ENCODE measurements at regions not wholly inside any gene's neighbourhood (a gene's known extent, or its start where the extent isn't known, plus 50 kb on each side); places are given as distances from the start of the nearest gene placed in this dataset.

GRCh38 chr2:125224830-125225229 is 1199.7 kb downstream of the CNTNAP5 start:
- no peak overlapping the region for H3K56ac ChIP-seq (ENCODE audit: extremely low read depth, insufficient read depth, low read length)
- no peaks in the 10 kb centered on the region for H3K36me3 ChIP-seq (ENCODE audit: control insufficient read depth, insufficient read depth, low read length)
- intact Hi-C loops (cut with micrococcal nuclease): no loop called here
- ChIA-PET POLR2A (ENCODE audit: unreplicated experiment) (no interaction called here), CTCF (no interaction called here)
- no peak overlapping the region for H4K8ac ChIP-seq (ENCODE audit: low read depth in 2 of 2, low read length in 2 of 2)
- H3K4me3 ChIP-seq (ENCODE audit: insufficient read depth, low read depth, low read length): no peak overlapping the region
- no peaks in the 10 kb centered on the region for H3K9me1 ChIP-seq (ENCODE audit: insufficient read depth, low read length)
- H3K27ac ChIP-seq (ENCODE audit: insufficient read depth, low read length): no peak overlapping the region
- in situ Hi-C loops (cut with MboI; ENCODE audit: low sequenced_read_pairs): no loop called here
- H3K4me2 ChIP-seq (ENCODE audit: low read depth, low read length): no peak overlapping the region
- H3K79me1 ChIP-seq (ENCODE audit: low read depth in 1 of 2, low read length in 2 of 2): no peaks in the 10 kb centered on the region
- H4K91ac ChIP-seq (ENCODE audit: insufficient read depth, low read depth, low read length): no peak overlapping the region
- H3K27me3 ChIP-seq (ENCODE audit: control insufficient read depth, insufficient read depth, low read length): no peaks in the 10 kb centered on the region
- no peak overlapping the region for H4K5ac ChIP-seq (ENCODE audit: low read depth, low read length)
- TF ChIP-seq SMC3 (IDR thresholded peaks at IDR 0.05; ENCODE audit: low read depth, low read length) (no peak), RFX5 (IDR thresholded peaks at IDR 0.05; ENCODE audit: low read depth, low read length) (no peak), NFE2L2 (IDR thresholded peaks at IDR 0.05; ENCODE audit: low read depth, low read length) (no peak), USF2 (IDR thresholded peaks at IDR 0.05; ENCODE audit: low read depth, low read length) (no peak), MAZ (IDR thresholded peaks at IDR 0.05; ENCODE audit: borderline replicate concordance, low read depth, low read length) (no peak), MAFK (IDR thresholded peaks at IDR 0.05; ENCODE audit: low read depth, low read length) (no peak), MXI1 (IDR thresholded peaks at IDR 0.05; ENCODE audit: borderline replicate concordance, low read depth, low read length) (no peak), BHLHE40 (IDR thresholded peaks at IDR 0.05; ENCODE audit: low read depth, low read length) (no peak), CEBPB (IDR thresholded peaks at IDR 0.05; ENCODE audit: low read depth, low read length) (no peak), POLR2A (IDR thresholded peaks at IDR 0.05; ENCODE audit: low read depth, low read length) (no peak), RCOR1 (IDR thresholded peaks at IDR 0.05; ENCODE audit: insufficient replicate concordance, low read length) (no peak), FOS (IDR thresholded peaks at IDR 0.05; ENCODE audit: low read depth, low read length) (no peak), ELK1 (IDR thresholded peaks at IDR 0.05; ENCODE audit: borderline replicate concordance, low read depth, low read length) (no peak), CTCF (conservative IDR thresholded peaks at IDR 0.05; ENCODE audit: low read depth, low read length) (no peak)
- H2BK20ac ChIP-seq (ENCODE audit: low read depth, low read length): no peak overlapping the region
- no peak overlapping the region for H3K14ac ChIP-seq (replicated peaks; ENCODE audit: low read depth, low read length)
- no peaks in the 10 kb centered on the region for H4K20me1 ChIP-seq (ENCODE audit: insufficient read depth, low read length)
- H3K4ac ChIP-seq (ENCODE audit: low read depth, low read length): no peak overlapping the region
- WGBS, 2 experiments (ENCODE audit: extremely low coverage in 2 of 2, insufficient read length in 1 of 2): no CpG with 5 or more reads among the region's 3 CpGs
- peaks cover 7% of the 10 kb centered on the region for H3K9me3 ChIP-seq (ENCODE audit: control insufficient read depth, insufficient read depth, low read length)
- dilution Hi-C loops (cut with HindIII; ENCODE audit: low sequenced_read_pairs, unreplicated experiment): no loop called here
- no peak overlapping the region for H2BK5ac ChIP-seq (ENCODE audit: low read depth, low read length, poor library complexity, severe bottlenecking)
- no peak overlapping the region for H2AFZ ChIP-seq (replicated peaks; ENCODE audit: low read length, poor library complexity)
- no peak overlapping the region for H3K9ac ChIP-seq (ENCODE audit: low read depth, low read length)
- no peak overlapping the region for H3K18ac ChIP-seq (ENCODE audit: low read depth, low read length)
- no peak overlapping the region for H2BK120ac ChIP-seq (ENCODE audit: low read depth, low read length)
- no peak overlapping the region for H3K23ac ChIP-seq (ENCODE audit: low read depth, low read length)
- no peak overlapping the region for H2AK9ac ChIP-seq (replicated peaks; ENCODE audit: low read depth, low read length, poor library complexity)
- DNase-seq (no peak), ATAC-seq (ENCODE audit: low read depth) (no peak)
- no TSS peak for BruUV-seq (replicated peaks)
- no peak overlapping the region for H2BK15ac ChIP-seq (ENCODE audit: low read depth, low read length)
- H2AK5ac ChIP-seq (ENCODE audit: low read depth, low read length): no peak overlapping the region
- H3K4me1 ChIP-seq (ENCODE audit: control insufficient read depth, insufficient read depth, low read length): no peaks in the 10 kb centered on the region

Measured in IMR-90 (cell line).